Ammon's horn (tissue), 1 donor: ENCODE measurements at regions not wholly inside any gene's neighbourhood (a gene's known extent, or its start where the extent isn't known, plus 50 kb on each side); places are given as distances from the start of the nearest gene placed in this dataset.

Source experiments
- DNase-seq: peaks from one replicate; pipeline ENCODE4 v3.0.0-alpha.2; 2016; ENCODE audit warnings: low spot score

DNA sequence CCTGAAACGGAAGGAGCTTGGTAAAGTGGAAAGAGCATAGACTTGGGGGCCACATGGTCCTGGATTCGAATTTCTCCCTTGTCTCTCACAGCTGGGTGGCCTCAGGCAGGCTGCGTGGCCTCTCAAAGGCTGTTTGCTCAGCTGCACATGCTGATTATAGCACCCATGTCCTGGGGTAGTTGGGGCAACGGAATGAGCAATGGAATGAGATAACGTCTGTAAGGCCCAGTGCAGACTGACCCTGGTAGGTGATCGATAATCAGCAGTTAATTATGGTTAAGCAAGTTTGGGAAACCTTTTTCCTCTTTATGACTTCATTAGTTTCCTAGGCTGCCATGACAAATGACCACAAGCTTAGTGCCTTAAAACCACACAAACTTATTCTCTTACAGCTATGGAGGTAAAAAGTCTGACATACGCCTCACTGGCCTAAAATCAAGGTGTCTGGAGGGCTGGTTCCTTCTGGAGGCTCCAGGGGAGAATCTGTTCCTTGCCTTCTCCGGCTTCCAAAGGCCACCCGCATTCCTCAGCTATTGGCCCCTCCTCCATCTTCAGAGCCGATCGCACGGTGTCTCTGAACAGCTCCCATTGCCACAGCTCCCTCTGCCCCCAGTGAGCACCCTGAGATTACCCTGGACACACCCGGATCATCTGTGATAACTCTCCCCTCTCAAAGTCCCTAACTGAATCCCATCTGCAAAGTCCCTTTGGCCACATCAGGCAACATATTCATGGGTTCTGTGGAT, 294.9 kb upstream of the FOXF1 start:
- DNase-seq = no peak

DNA sequence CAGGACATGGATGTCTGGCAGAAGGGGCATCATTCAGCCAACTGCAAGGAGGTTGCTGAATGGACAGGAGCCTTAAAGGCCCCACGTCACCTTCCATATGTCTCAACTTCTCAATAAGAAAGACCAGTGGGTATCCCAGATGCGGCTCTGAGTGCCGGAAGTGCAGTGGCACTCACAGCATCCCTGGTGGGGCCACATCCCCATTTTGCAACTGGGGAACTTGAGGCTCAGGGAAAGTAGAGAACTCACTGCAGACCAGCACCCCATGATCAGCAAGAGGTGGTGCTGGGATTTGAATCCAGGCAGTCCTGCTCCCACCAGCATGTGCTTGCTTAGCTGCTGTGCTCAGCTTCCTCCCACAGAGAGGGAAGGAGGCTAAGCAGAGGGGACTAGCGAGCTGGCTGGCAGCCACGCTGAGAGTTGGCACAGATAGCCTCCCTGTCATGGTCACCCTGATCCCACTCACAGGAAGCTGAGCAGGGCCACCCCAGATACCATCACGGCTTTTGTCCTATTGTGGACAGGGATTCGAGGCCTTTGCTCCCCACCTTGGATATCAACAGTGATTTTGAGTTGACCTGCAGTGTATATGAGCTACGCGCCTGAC, 294.2 kb upstream of the FOXF1 start:
- DNase-seq = peak; percentile 53

DNA sequence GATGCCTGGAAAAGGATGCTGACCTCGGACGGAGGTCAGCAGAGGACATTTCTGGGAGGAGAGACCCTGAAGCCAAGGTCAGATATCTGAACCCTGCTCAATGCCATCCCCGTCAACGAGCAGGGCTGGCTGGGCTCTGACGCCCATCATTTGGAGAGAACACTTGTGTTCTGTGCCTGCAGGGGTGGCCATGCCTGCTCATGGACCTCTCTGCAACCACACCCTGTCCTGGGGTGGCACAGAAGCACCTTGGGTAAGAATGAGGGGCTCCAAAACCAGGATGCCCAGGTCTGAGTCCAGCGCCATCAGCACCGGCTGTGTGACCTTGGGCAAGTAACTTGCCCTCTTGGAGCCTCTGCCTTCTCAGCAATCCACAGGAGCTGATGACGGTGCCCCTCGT, 293.7 kb upstream of the FOXF1 start:
- DNase-seq = no peak

DNA sequence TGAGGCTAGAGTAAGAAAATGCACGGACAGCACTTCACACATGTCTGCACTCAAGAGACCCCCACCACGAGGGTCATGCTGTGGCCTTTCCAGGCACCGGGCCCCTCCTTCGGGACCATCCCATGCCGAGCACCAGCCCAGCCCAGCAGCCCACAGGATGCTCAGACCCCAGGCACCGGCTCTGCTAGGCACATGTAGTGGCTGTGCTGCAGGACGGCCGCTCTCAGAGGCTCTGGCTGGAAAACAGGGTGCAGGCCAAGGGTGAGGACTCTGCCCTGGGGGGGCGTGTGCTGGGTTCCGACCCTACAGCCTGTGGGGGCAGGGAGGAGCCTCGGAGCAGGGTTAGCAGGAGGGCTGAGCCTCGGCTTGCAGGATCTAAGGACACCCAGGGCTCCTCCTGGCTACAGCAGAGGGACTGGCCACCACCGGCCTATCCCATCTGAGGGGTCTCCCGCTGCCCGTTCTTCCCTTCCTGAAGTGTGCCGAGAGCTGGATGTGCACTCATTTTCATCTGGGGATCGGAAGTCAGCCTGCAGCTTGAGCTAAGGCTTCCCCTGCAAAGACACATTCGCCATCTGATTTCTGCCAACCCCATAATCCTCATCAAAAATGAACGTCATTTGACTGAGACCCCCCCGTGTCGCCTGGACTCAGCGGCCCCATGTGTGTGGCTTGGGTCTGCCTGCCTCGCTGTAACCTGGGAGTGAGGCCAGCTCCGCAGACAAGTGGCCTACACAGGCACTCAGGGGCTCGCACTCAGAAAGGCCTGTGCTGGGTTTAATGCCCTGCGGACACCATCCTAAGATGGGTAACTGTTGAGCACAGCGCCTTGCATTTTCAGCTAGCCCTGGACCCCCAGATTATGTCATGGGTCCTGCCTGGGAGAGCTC, 293.1 kb upstream of the FOXF1 start:
- DNase-seq = no peak

DNA sequence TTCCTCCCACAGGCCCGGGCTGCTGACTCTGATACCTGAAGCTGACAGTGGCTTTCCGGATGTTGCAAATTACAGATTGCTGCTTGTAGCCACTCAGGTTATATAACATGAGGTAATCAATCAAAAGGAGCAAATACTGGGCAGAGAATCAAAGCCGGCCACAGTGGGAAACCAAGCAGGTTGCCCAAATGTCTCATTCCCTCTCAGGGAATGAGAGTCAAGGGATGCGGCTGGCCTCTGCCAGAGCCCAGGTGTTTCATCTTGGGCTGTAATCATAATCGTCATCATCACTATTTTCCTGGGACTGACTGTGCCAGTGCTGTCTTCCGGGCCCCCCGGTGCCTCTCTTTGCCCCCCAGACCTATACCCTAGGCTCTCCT, 292.4 kb upstream of the FOXF1 start:
- no peak for DNase-seq

DNA sequence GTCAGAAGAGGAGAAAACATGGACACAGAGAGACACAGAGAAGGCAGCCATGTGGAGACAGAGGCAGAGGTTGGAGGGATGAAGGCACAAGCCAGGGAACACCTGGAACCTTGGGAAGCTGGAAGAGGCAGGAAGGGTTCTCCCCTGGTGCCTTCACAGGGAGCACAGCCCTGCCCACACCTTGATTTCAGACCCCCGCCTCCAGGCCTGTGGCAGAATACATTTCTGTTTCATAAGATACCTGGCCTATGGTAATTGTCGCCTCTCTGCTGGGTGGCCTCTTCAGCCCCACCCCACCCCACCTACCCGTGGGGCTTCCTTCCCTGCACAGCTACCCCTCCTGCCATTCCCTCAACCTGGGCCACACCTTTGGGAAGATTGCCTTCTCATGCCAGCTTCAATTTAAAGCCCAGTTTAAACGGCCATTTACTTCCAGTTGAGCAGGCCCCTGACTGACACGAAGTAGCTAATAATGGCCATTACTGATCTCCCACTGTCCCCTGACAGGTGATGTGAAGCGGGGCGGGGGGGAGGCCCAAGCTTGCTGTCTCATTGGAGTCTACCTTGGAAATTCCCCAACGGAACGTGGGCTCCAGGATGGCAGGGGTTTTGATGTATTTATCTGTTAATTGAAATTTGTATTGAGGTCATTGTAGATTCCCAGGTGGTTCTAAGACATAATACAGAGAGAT, 291.7 kb upstream of the FOXF1 start:
- DNase-seq = no peak

DNA sequence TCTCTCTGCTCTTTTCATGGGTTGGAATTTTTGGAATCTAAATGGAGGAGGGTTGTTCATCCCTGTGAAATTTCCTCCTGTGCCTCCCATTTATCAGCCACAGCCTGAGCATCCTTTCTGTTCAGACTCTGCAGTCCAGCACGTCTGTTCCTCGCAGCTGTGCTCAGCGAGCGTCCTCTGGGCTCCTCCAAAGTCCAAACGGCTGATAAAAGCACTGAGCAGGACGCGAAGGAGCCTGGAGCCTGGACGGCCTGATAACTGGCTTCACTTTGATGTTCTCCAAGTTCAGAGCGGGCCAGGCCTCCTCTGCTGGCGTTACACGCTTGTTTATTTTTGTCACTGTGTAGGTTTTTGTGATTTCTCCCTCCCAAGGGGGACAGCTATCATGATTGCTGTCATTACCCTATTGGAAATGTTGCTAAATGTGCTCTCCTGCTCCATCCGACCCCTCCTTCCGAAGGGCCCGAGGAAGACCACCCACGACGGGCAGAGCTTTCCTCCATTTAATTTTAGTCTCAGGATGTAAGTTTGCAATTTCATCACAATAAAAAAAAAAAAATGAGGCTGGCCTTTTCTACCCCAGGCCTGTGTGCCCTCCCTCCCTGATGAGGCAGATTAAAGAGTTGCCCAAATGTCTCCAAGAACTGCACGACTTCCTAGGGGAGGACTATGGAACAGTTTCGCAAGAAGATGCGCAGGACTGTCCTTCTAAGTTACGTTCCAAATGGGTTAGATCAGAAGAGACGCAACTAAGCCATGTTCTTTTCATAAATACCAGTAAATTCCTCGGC, 290.5 kb upstream of the FOXF1 start:
- DNase-seq = no peak

DNA sequence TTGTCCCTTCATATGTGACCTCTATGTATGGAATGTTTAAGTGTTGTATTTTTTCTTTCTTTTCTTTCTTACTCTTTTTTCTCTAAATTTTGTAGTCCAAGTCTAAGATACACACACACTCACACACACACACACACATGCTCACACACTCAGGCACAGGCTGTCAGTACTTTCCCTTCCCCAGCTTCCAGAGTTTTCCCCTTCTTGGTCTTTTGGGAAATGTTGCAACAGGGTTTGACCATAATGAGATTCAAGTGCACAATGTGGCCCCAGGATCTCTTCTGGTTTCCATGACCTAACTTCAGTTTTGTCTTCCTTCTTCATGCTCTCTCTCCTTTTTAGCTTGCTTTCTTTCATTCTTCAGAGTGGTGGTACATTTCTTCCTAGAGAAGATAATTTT, 289.8 kb upstream of the FOXF1 start:
- no peak for DNase-seq

DNA sequence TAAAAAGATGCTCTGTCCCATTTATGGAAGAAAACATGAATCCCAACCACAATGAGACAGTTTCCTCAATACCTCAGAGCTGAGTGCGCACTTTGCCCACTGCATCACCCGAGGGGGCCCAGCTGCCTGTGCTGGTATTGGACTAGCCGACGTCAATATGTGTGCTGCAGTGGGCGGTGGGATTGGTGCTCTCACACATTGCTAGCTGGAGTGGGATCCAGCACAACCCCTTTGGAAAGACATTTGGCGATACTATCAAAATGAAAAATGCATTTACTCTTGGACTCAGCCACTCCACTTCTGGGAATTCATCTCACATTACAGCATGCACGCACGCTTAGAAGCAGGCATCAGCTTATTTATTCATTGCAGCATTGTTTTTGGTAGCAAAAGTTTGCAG, 289.2 kb upstream of the FOXF1 start:
- no peak for DNase-seq

DNA sequence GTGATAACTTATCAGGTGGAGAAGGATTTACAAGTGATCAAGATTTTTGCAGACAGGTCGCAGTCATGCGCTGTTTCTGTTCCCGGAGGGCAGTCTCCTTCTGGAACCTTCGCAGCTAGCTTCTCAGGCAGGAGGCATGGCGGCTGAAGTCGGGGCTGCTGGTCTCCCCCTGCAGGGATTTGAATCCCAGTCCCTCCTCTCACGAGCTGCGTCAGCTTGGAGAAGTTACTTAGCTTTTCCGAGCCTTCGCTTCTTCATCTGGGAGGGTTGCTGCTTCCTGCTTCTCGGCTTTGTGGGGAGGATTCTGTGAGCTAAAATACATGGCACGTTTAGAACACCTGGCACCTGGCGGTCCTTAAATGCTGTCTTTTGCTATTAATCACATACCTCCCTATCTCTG, 287.8 kb upstream of the FOXF1 start:
- DNase-seq = no peak

DNA sequence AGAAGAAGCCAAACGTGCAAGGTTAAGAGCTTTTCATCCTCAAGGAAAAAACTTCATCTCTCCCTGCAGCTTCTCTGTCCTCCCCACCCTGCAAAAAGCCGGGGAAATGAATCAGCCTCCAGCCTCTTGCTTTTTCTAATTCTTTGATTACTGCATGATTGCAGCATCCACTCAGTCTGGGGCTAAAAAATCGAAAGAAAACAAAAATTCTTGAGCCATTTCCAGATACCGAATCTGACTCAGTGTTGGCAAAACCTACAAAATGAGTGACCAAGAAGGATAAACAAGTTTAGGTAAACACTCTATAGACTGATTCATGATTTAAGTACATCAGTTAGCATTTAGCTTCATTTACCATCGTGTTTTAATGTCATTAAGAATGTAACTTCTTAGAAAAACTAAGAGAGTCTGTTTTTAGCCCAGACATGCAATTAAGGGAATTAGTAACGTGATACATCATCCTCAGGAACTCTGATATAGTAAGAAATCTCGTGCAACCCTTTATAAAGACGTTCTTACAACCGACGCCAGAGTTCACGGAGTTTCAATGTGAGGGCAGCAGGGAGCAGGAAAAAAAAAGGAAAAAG, 287.3 kb upstream of the FOXF1 start:
- no peak for DNase-seq

DNA sequence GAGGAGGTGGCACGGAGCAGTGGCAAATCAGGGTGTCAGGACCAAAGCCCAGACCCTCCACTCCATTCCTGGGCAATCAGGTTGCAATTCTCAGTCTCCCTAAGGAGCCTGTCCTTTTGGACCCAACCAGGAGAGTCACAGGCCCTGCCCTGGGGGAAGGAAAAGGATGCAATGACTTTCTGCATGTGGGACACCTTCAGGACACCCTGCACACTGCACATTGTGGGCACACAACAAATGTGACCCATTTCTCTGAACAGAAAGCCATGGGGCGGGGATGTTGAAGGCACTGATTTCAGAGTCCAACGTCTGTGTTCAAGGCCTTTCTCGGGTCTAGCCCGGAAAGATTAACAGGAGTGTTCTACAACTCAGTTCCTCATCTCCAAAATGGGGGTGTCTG, 286.2 kb upstream of the FOXF1 start:
- DNase-seq = no peak

DNA sequence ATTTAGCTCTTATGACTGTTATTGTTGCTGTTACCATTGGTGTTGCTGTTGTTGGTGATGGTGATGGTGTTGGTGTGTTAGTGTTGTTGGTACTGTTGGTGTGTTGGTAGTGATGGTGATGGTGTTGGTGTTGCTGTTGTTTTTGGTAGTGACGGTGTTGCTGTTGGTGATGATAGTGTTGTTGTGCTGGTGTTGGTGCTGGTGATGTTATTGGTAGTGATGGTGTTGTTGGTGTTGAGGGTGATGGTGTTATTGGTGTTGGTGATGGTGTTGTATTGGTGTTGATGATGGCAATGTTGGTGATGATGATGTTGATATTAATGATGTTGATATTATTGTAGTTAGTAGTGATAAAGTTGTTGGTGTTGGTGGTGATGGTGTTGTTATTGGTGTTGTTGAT, 285.7 kb upstream of the FOXF1 start:
- DNase-seq = no peak

DNA sequence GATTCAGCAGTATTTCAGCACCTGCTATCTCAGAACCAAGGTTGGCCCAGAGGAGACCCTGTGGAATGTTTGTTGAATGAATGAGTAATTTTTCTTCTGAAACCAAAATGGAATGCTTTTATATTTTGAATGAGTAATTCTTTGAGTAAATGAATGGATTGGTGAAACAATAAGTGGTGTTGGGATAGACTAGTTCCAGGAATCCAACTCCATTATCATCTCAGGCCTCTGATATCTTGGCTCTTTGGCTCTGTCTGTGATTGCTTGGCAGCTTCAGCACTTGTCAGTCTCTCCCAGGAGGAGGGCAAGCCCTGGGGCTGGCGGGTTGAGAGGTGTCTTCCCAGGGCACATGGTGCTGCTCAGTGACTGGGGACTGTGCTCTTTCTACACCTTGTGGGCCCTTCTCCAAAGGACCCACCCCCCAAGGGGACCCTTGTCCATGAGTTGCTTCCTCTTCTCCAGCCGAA, 284.4 kb upstream of the FOXF1 start:
- DNase-seq = no peak

DNA sequence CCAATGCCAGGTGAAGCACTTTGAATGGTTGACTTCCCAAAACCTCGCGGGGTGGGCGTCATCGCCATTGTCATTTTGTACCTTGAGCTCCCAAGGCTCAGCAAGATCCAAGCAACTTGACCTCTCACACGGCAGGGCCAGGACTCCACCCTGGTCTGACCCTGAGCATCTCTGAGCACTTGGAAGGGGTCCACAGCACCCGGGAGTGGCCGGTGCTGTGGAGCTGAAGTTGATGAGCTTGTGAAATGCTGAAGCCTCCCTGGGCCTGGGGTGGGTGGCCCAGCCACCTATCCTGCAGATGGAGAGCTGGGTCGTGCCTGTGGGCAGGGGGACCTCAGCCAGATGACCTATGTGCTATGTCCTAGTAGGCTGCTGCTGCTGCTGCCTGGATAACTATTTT, 283.3 kb upstream of the FOXF1 start:
- no peak for DNase-seq

DNA sequence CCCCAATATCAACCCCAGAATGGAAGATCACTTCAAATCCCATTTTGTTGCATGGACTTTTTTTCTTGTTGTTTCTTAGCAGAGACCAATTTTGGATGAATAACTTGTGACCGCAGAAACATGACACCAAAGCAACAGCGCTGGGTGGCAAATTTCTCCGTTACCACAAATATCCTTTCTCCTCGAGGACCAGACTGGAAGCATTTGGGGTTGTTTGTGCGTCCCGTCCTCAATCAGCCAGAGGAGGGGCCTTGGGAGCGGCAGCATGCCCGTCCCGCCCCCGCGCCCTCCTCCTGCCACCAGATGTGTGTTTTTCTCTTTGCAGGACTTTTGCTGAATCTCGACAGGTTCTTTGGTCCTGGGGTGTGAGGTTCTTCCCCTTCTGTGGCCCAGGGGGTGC, 282.5 kb upstream of the FOXF1 start:
- no peak for DNase-seq

DNA sequence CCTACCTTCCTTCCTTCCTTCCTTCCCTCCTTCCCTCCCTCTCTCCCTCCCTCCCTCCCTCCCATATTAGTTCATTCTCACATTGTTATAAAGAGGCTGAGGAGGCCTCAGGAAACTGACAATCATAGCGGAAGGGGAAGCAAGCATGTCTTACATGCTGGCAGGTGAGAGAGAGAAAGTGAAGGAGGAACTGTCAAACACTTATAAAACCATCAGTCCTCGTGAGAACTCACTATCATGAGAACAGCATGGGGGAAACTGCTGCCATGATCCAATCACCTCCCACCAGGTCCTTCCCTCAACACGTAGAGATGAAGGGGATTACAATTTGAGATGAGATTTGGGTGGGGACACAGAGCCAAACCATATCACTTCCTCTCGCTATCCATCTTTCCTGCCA, 281.6 kb upstream of the FOXF1 start:
- no peak for DNase-seq

DNA sequence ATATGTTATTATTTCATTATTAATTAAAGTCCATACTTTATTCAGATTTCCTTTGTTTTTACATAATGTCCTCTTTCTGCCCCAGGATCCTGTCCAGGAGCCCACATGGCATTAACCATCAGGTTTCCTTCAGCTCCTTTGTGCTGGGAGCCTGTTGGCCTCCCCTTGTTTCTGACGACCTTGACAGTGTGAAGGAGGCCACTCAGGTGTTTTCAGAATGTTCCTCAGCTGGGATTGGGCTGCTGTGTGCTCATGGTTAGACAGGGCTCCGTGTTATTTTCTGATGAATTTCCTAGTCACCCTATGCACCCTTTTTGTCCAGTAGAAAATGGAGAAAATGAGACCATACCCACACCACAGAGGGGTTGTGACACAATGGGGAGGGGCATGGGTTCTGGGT, 281.0 kb upstream of the FOXF1 start:
- no peak for DNase-seq

DNA sequence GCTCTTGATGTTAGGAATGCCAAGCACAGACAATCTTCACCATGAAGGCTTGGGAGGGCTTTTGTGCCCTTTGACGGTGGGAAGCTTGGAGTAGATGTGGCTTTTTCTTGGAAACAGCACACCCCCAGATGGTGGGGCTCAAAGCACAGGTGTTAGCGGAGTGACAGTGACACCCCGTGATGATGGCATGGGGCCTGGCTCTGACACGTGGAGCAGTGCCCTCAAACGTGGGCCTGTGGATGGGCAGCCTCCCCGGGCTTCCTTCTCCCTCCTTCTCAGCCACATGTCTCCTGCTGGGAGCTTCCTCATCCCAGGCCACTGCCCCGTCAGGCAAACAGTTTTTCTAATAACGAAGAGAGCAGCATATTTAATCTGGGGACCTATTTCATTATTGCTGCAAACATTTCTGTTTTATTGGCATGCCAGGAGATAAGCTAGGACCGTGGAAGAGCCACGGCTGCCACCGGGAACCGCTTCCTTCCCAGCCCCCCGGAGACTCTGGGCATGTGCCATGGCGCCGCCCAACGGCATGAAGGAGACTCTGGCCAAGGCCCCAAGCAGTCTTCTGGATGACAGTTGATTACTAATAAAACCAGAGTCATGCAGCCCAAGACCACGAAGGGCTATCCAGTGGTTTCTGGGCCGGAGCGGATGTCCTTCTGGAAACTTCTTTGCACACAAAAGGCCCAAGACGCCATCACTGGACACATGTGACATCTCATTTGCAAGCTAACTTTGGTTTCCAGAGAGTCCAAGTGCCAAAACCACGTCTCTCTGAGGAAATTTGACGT, 280.3 kb upstream of the FOXF1 start:
- no peak for DNase-seq

DNA sequence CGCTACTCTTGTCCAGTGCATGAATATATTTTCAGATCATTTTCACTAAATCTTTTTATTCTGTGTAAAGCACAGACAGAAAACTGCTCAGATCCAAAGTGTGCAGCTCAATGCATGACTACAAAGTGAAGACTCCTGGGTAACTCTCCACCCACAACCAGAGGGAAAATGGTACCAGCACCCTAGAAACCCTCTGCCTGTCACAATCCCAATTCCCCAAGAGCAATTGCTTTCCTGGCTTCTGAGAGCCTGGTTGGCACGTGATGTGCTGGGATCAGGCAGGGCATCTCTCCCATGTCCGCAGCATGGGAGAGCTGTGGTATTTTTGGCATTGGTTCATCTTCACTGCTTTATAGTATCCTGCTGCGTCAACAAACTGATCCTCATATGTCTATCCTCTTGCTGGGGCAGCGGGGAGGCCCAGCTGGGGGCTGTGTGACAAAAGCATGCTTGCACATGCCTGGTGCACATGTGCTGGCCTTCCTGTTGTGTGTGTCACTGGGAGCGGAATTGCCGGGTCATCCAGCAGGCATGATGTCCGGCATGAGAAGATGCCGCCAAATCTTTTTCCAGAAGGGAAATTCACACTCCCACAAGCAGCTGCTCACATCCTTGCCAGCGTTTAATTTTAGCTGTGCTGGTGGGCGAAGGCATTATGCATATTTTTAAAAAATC, 278.9 kb upstream of the FOXF1 start:
- DNase-seq = peak; percentile 23
